ENCODE measurements at regions not wholly inside any gene's neighbourhood (a gene's known extent, or its start where the extent isn't known, plus 50 kb on each side); places are given as distances from the start of the nearest gene placed in this dataset.

- TF ChIP-seq CTCF (IDR thresholded peaks at IDR 0.05) (no peak), POLR2AphosphoS5 (IDR thresholded peaks at IDR 0.05) (no peak), POLR2A (IDR thresholded peaks at IDR 0.05) (no peak)
Measured at GRCh38 chr21:15604413-15604812, 125.4 kb upstream of the USP25 start.

Data from prostate gland (tissue), 2 donors.